Astrocyte of the spinal cord (primary cell): ENCODE measurements at regions not wholly inside any gene's neighbourhood (a gene's known extent, or its start where the extent isn't known, plus 50 kb on each side); places are given as distances from the start of the nearest gene placed in this dataset.
A peak's percentile ranks its signal among the peaks of the same experiment; 100 is the strongest.

Experiments used
- DNase-seq: peaks from one replicate; pipeline ENCODE4 v3.0.0; 2011; ENCODE audit warnings: low read depth, low spot score
- H3K4me3 ChIP-seq: 2 replicates; pipeline ENCODE4 v1.5.1; 2011; ENCODE audit warnings: low read depth, mild to moderate bottlenecking, low read length, moderate library complexity
- in situ Hi-C: cut with HindIII; loops from 2 replicates; pipeline ENCODE4 v1.10.0; 2017; ENCODE audit warnings: low sequenced_read_pairs
- TF ChIP-seq, protein P1 (sequence below): IDR thresholded peaks from 2 replicates; pipeline ENCODE4 v1.5.1; 2012; ENCODE audit warnings: low read depth, mild to moderate bottlenecking, low read length, inconsistent platforms

DNA sequence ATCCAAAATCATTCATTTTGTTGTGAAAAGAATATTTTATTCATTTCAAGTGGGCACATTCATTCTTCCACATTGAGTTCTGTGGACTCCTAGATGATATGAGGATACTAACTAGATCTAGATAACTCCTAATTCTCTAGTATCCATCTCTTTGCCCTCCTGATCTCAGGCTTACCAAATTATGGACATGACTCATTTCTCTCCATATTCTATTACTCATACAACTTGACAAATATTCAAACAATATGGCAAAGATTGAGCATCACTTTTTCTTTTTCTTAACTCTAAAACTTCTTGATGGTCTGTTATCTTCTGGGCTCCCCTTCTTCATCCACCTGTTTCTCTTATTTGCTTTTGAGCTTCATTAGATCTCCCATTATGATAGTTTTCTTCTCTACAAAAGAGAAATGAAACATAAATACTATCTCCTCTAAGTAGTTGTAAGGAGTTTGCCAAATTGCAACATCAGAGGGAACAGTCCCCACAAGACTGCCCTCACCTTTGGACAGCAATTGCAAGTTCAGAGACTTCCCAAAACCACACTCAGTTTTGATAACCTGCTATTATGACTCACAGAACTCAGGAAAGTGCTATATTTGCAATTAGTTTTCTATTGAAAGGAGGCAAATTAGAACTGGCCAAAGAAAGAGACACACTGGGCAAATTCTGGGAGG lies 422.9 kb downstream of the SPRY1 start:
- H3K4me3 ChIP-seq, result no peak overlapping the region
- in situ Hi-C loops, result no loop called here
- TF ChIP-seq, protein P1, sequence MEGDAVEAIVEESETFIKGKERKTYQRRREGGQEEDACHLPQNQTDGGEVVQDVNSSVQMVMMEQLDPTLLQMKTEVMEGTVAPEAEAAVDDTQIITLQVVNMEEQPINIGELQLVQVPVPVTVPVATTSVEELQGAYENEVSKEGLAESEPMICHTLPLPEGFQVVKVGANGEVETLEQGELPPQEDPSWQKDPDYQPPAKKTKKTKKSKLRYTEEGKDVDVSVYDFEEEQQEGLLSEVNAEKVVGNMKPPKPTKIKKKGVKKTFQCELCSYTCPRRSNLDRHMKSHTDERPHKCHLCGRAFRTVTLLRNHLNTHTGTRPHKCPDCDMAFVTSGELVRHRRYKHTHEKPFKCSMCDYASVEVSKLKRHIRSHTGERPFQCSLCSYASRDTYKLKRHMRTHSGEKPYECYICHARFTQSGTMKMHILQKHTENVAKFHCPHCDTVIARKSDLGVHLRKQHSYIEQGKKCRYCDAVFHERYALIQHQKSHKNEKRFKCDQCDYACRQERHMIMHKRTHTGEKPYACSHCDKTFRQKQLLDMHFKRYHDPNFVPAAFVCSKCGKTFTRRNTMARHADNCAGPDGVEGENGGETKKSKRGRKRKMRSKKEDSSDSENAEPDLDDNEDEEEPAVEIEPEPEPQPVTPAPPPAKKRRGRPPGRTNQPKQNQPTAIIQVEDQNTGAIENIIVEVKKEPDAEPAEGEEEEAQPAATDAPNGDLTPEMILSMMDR, result no peak
- DNase-seq, result no peak

DNA sequence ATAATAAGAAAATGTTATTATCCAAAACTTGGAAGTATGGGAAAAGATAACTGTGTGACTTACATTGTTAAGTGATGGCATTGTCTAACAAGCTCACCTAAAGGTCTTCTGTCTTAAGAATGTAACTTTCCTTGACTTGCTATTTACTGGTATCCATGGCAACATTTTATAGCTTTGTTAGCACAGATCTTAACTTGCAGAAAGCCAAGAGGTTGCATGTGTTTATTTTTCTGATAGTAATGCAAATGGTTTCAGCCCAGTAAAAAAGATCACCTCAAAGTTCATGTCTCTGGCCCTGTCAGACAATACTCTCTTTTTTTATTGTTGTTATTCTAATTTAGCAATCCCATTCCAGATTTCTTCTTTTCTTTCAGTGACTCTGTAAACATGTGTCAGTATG lies 425.3 kb downstream of the SPRY1 start:
- DNase-seq, result peak; percentile 56
- H3K4me3 ChIP-seq, result no peak overlapping the region
- TF ChIP-seq, protein P1, result no peak
- in situ Hi-C loops, result no loop called here

DNA sequence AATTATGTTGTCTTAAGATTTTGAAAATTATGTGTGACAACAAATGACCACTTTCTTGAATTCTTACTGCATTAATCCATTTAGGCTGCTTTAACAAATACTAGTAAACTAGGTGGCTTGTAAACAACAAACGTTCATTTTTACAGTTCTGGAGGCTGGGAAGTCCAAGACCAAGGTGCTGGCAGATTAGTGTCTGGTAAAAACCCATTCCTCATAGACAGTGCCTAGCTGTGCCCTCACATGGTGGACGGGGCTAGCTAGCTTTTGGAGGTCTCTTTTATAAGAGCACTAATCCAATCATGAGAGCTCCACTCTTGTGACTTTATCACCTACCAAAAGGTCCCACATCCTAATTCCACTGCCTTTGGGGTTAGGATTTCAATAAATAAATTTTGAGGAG lies 425.8 kb downstream of the SPRY1 start:
- TF ChIP-seq, protein P1, result no peak
- DNase-seq, result no peak
- no peak overlapping the region for H3K4me3 ChIP-seq
- in situ Hi-C loops, result no loop called here

DNA sequence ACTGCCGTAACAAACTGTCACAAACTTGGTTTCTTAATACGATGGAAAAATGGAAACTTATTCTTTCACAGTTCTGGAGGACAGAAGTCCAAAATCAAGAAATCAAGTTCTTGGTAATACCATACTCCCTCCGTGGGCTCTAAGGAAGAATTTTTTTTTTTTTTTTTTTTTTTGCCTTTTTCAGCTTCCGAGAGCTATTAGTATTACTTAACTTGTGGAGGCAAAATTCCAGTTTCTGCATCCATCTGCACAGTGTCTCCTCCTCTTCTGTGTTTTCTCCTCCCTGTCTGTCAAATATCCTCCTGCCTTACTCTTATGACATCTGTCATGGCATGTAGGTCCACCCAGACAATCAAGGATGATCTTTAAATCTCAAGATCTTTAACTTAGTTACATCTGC lies 426.6 kb downstream of the SPRY1 start:
- in situ Hi-C loops, result no loop called here
- H3K4me3 ChIP-seq, result no peak overlapping the region
- TF ChIP-seq, protein P1, result no peak
- no peak for DNase-seq

DNA sequence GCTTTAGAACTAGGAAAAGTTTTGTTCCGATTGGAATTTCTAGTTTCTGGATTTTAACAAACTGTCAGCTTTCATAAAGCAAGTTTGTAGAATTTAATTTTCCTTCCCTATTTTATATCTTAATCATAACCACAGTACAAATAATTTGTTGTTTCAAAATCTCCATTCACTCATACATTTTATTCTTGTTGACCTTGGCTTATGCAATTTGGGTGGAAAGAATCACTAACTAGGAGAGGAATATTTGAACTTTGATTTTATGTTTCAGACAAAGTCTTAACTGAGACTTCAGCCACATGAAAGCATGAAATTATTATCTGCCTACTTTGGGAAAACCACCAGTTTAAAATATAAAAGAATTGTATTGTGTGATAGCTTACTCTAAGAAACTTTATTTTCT lies 427.9 kb downstream of the SPRY1 start:
- no peak overlapping the region for H3K4me3 ChIP-seq
- TF ChIP-seq, protein P1, result no peak
- no peak for DNase-seq
- in situ Hi-C loops, result no loop called here

DNA sequence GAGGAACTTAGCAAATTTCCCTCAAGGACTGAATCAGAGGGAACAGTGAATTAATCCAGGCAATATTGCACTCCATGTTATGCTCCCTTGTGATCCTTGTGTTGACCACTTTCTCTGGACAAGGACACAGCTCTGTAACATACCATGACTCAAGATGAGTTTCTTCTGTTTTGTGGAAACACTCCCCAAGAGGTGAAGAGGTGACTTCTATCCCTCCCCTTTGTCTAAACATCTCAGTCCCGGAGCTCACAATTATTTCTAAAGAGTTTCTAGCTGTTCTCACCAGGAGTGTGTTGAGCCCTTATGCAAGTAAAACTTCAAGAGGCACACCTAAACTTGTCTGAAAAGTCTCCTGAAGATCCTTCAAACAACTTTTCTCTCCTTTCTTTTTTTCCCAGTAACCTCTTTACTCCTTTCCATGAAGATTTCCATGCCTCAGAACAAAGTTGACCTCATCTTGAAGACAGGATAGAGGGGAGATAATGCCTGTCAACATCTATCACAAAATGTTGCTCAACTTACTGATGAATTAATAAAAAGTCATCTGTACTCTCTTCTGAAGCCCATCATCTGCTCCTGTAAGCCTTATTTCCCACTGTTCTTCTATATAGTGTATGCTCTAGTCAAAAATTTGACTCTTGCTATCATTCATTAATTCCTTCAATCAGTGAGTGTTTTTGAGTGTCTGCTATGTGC lies 429.1 kb downstream of the SPRY1 start:
- in situ Hi-C loops, result no loop called here
- peak; percentile 64 for DNase-seq
- TF ChIP-seq, protein P1, result no peak
- H3K4me3 ChIP-seq, result no peak overlapping the region
